Omental fat pad (tissue), 3 donors: ENCODE measurements at regions not wholly inside any gene's neighbourhood (a gene's known extent, or its start where the extent isn't known, plus 50 kb on each side); places are given as distances from the start of the nearest gene placed in this dataset.

Experiments
- ATAC-seq: fragments of 150-250 bp; one replicate; pipeline ENCODE4 v1.9.1; 2016; ENCODE audit warnings: mild to moderate bottlenecking, moderate library complexity; ENCODE audit not compliant: low FRiP score
- DNase-seq: peaks from one replicate; pipeline ENCODE4 v3.0.0-alpha.2; 2019; ENCODE audit warnings: low spot score
- CTCF ChIP-seq, 3 donors: fragments of 450-650 bp; IDR thresholded peaks; one replicate each; pipeline ENCODE4 v1.5.1; 2016 to 2017; ENCODE audit warnings: antibody characterized with exemption in 3 of 3, mild to moderate bottlenecking in 3 of 3, moderate library complexity in 2 of 3

DNA sequence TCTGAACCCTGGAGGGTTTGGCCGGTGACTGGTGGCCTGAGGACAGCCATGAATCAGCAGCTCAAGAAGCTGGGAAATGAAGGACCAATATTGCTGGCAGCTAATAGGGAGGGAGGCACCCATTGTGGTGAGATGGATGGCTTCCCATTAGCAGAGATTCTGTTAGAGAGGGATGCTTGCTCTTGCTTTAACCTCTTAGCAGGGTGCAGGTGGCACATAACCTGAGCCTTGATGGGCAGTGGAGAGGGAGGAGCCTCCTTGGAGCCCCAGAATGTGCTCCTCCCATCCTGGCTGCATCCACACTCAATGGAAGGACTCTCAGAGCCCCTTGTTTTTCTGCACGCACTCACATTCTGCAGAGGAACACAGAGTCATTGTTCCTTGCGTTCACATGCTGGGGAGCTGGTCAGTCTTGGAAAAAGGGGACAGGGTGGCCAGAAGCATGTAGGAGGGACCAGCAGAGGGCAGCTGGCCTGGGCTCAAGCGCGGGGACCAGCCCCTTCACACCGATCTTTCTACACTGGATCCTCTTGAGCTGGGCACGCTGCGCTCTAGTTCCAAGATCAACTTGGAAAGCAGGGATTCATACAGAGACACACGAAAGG, 161.8 kb downstream of the MED10 start:
- ATAC-seq (no peak), DNase-seq (no peak)
- TF ChIP-seq CTCF (IDR thresholded peaks at IDR 0.05): no peak

- DNase-seq (no peak), ATAC-seq (no peak)
- TF ChIP-seq CTCF (IDR thresholded peaks at IDR 0.05): no peak
Observed at GRCh38 chr5:6215891-6216290, 162.5 kb downstream of the MED10 start.

- ATAC-seq: no peak
- DNase-seq: no peak
- TF ChIP-seq CTCF (IDR thresholded peaks at IDR 0.05): no peak
Observed at GRCh38 chr5:6212244-6212643, 166.1 kb downstream of the MED10 start.

- no peak for TF ChIP-seq CTCF (IDR thresholded peaks at IDR 0.05)
- no peak for ATAC-seq
- no peak for DNase-seq
Observed at GRCh38 chr5:6206501-6206900, 171.8 kb downstream of the MED10 start.

DNA sequence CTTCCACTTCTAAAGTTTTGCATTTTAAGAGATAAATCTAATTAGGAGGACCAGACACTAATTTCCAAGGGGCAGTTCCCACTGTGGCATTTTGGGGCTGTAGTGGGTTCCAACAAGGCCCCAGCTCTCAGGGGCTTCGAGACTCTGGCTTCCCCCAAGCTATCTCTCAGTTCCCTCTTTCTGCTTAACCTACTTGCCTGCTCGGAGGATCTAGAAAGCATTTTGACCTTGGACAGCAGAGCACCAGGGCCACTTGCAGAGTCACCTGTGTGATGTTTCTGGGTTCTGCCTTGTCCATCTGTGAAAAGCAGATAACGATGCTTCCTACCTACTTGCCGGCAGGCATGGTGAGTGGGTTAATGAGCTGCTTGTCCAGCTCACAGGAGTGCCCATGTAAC, 175.4 kb downstream of the MED10 start:
- no peak for DNase-seq
- TF ChIP-seq CTCF (IDR thresholded peaks at IDR 0.05): no peak
- ATAC-seq: no peak

DNA sequence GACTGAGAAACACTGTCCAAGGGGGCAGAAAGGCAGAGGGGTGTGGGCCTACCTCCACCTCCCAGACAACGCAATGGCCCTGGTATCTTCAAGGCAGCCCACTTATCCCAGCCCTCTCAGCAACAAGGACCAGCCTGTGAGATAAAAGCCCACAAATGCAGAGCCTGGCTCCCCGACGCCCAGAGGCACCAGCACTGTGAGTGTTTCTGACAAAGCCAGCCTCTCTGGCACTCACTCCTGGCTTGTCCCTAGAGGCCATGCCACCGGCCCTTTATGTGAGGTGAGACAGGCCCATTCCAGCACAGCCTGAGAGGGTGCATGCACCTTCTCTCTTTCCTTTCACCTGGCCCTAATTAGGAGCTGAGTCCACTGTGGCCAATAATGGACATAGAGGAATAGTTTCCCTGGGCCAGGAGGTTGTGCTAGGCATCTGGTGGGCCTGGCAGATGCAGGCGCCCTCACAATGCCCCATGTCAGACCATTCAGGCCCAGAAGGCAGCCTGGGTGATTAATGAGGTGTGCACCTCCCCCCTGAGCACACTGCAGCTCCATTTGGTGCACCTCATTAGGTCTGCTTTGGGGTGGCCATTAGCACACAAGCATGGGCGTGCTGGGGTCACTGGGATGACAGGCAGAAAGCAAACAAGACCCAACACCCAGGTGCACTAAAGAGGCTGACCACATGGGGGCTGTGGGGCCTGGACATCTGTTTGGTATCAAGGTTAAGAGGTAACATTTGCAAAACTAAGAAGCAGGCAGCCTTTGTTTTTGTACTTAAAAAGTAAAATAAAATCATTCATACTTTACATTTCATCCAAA, 176.0 kb downstream of the MED10 start:
- ATAC-seq (no peak), DNase-seq (no peak)
- no peak for TF ChIP-seq CTCF (IDR thresholded peaks at IDR 0.05)

- ATAC-seq (no peak), DNase-seq (no peak)
- TF ChIP-seq CTCF (IDR thresholded peaks at IDR 0.05): no peak
Observed at GRCh38 chr5:6201631-6202030, 176.7 kb downstream of the MED10 start.
